Sigmoid colon (tissue), 4 donors: ENCODE measurements at regions not wholly inside any gene's neighbourhood (a gene's known extent, or its start where the extent isn't known, plus 50 kb on each side); places are given as distances from the start of the nearest gene placed in this dataset.

ENCODE experiments used
- CTCF ChIP-seq, 4 experiments: fragments of 450-650 bp in 3 of 4; fragments of 200-600 bp in 1 of 4; IDR thresholded peaks; one replicate each; pipeline ENCODE4 v1.5.1; 2016 to 2019; ENCODE audit warnings: antibody characterized with exemption in 4 of 4, mild to moderate bottlenecking in 3 of 4, moderate library complexity in 2 of 4
- EP300 ChIP-seq, 4 donors: sonication (generic); formaldehyde crosslinking; IDR thresholded peaks; one replicate each; pipeline ENCODE4 v1.6.1; 2017; ENCODE audit warnings: antibody characterized with exemption in 4 of 4
- POLR2AphosphoS5 ChIP-seq, 4 donors: sonication (generic); formaldehyde crosslinking; IDR thresholded peaks; one replicate each; pipeline ENCODE4 v1.6.1; 2017; ENCODE audit warnings: antibody characterized with exemption in 4 of 4

GRCh38 chr5:67886761-67887160 lies 328.8 kb upstream of the PIK3R1 start:
- TF ChIP-seq CTCF (IDR thresholded peaks at IDR 0.05), result no peak
- TF ChIP-seq EP300 (IDR thresholded peaks at IDR 0.05), result no peak
- no peak for TF ChIP-seq POLR2AphosphoS5 (IDR thresholded peaks at IDR 0.05)
